Epithelial cell of proximal tubule (primary cell): ENCODE measurements at regions not wholly inside any gene's neighbourhood (a gene's known extent, or its start where the extent isn't known, plus 50 kb on each side); places are given as distances from the start of the nearest gene placed in this dataset.

Source experiments
- DNase-seq: peaks from one replicate; pipeline ENCODE4 v3.0.0-alpha.2; 2011; ENCODE audit warnings: low read depth
- H3K4me3 ChIP-seq: 2 replicates; pipeline ENCODE4 v1.5.1; 2011; ENCODE audit warnings: low read depth, mild to moderate bottlenecking, low read length
- TF ChIP-seq, protein P1 (sequence below): conservative IDR thresholded peaks from 2 replicates; pipeline ENCODE4 v1.5.1; 2012; ENCODE audit warnings: low read depth, mild to moderate bottlenecking, low read length

- TF ChIP-seq, protein P1, sequence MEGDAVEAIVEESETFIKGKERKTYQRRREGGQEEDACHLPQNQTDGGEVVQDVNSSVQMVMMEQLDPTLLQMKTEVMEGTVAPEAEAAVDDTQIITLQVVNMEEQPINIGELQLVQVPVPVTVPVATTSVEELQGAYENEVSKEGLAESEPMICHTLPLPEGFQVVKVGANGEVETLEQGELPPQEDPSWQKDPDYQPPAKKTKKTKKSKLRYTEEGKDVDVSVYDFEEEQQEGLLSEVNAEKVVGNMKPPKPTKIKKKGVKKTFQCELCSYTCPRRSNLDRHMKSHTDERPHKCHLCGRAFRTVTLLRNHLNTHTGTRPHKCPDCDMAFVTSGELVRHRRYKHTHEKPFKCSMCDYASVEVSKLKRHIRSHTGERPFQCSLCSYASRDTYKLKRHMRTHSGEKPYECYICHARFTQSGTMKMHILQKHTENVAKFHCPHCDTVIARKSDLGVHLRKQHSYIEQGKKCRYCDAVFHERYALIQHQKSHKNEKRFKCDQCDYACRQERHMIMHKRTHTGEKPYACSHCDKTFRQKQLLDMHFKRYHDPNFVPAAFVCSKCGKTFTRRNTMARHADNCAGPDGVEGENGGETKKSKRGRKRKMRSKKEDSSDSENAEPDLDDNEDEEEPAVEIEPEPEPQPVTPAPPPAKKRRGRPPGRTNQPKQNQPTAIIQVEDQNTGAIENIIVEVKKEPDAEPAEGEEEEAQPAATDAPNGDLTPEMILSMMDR = no peak
- H3K4me3 ChIP-seq = no peak overlapping the region
- no peak for DNase-seq
Observed at GRCh38 chr9:26033336-26033735, 355.1 kb upstream of the TUSC1 start.

DNA sequence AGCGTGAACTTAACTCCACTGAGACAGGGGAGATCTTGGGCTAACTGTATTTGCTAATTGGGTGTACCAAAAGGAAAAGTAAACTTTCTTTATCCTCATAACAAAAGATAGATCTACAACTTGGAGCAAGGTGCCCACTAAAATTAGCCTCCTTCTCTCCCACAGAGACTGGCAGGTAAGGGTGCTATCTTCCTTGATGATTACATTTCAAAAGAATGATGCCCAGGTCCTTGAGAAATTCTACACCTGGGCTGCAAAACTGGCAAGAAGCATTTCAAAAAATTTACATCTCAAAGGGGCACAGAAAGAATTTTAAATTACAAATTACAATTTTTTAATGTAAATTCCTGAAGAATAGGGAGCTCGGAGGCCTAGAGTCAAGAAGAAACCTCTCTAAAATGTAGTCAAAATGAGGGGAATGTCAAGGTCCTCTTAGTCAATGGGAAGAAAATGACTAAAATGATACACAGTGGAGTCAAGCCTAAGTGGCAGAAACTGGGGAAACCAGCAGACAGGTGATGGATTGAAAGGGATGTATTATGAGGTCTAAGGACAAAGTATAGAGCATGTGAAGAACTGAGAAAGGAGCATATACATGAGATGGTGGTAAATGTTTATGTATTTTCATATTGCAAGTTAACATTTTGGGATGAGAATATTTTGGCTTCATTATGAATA is 348.3 kb upstream of the TUSC1 start:
- no peak overlapping the region for H3K4me3 ChIP-seq
- TF ChIP-seq, protein P1 = no peak
- DNase-seq = no peak

DNA sequence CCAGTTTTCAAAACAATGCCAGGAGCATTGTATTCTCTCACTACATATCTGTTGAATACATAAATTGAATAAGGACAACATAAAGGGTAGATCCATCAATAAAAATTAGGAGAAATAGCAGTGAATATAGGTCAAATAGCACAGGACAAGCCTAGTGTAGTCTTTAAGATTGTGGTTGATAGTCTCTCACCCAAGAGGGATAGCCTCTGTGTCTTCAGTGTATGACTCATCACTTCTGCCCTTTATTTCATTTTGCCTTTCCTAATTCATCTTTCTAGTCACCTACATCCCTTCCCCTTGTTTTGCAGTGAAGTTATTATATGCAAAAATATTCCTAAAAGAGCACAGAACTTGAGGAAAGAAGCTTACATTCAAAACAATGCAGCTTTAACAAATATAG is 335.0 kb upstream of the TUSC1 start:
- DNase-seq = no peak
- H3K4me3 ChIP-seq = no peak overlapping the region
- TF ChIP-seq, protein P1 = no peak

GRCh38 chr9:26012797-26013196 is 334.6 kb upstream of the TUSC1 start:
- H3K4me3 ChIP-seq = no peak overlapping the region
- DNase-seq = no peak

DNA sequence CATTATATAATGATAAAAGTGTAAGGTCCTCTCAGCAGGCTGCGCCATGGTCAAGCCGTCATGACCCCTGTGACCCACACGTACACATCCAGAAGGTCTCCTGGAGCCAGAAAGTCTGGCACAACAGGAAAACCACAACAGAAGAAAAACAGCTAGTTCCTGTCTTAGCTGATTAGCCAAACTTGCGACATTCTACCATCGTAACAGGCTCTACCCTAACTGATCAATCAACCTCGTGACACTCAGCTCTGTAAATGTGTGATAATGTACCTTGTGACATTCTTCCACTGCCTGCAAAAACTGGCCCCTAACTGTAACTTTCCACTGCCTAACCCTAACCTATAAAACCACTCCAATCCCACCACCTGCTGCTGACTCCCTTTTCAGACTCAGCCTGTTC is 316.4 kb upstream of the TUSC1 start:
- H3K4me3 ChIP-seq = no peak overlapping the region
- TF ChIP-seq, protein P1 = no peak
- DNase-seq = no peak

More at GRCh38 chr9:26012797-26013196, 334.6 kb upstream of the TUSC1 start:
- TF ChIP-seq, protein P1 = no peak

GRCh38 chr9:25990376-25990775 is 312.1 kb upstream of the TUSC1 start:
- H3K4me3 ChIP-seq = no peak overlapping the region
- DNase-seq = no peak
- TF ChIP-seq, protein P1 = no peak

- TF ChIP-seq, protein P1 = no peak
- no peak for DNase-seq
- H3K4me3 ChIP-seq = no peak overlapping the region
Observed at GRCh38 chr9:25975667-25976066, 297.4 kb upstream of the TUSC1 start.
